ENCODE measurements at regions not wholly inside any gene's neighbourhood (a gene's known extent, or its start where the extent isn't known, plus 50 kb on each side); places are given as distances from the start of the nearest gene placed in this dataset.

DNA sequence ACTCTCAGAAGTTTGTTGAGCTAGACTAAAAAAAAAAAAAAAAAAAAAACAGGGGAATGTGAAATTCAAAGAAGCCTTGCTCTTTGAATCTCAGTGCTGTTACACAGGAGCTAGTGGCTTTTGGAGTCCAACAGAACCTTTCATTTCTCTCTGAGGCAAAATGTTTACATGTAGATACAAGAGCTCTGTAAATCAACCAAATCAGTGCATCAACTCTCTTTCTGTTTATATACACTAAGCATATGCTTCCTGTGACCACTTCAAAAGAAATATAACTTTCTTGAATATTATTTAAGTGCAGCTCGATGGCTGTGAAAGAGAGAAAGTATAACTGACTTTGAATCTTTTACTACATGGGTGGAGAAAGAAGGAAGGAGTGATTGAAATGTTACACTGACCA lies 115.3 kb upstream of the ITGA1 start:
- Histone ChIP-seq H3K4me3 (no peak overlapping the region), H3K27ac (no peak overlapping the region)
- no peak for TF ChIP-seq CTCF (IDR thresholded peaks at IDR 0.05)
- DNase-seq (ENCODE audit: low spot score): no peak

- Histone ChIP-seq H3K27ac (no peak overlapping the region), H3K4me3 (no peak overlapping the region)
- DNase-seq (ENCODE audit: low spot score): no peak
- TF ChIP-seq CTCF (IDR thresholded peaks at IDR 0.05): no peak
Measured at GRCh38 chr5:52673495-52673894, 114.2 kb upstream of the ITGA1 start.

DNA sequence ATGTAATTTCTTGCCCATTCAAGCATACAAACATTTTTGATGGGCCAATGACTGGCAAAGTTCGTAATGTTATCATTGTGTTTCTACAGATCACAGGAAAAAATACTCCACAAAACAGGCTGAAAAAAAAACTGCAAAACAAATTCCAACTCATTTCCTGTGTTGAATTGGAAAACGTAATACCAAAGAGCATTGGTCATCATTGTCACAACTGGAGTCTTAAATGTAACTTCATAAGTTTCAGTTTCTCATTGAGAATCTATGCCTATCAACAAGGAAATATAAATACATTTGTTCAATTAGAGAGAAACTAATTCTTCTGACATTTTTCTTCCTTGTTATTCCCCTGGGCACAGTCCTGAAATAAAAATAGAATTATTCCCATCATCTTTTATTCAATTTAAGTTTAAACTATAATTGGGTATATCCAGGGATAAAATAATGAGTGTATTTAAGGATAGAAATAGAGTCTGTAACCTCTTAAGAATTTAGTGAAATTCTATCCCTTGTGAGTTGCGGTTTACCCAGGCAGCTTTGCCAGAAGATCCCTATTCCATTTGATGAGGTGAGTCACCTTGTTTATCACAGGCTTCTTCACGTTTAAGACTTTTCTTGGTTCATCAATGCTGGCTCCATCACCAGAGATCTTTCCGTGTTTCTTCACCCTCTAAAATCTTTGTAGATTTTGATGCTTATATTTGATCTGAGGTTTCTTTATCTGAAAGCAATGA lies 112.7 kb upstream of the ITGA1 start:
- no peak overlapping the region for H3K27ac ChIP-seq
- DNase-seq (ENCODE audit: low spot score): no peak
- no peak overlapping the region for H3K4me3 ChIP-seq
- TF ChIP-seq CTCF (IDR thresholded peaks at IDR 0.05): no peak

- Histone ChIP-seq H3K4me3 (no peak overlapping the region), H3K27ac (no peak overlapping the region)
- no peak for TF ChIP-seq CTCF (IDR thresholded peaks at IDR 0.05)
- no peak for DNase-seq (ENCODE audit: low spot score)
Measured at GRCh38 chr5:52682492-52682891, 105.2 kb upstream of the ITGA1 start.

DNA sequence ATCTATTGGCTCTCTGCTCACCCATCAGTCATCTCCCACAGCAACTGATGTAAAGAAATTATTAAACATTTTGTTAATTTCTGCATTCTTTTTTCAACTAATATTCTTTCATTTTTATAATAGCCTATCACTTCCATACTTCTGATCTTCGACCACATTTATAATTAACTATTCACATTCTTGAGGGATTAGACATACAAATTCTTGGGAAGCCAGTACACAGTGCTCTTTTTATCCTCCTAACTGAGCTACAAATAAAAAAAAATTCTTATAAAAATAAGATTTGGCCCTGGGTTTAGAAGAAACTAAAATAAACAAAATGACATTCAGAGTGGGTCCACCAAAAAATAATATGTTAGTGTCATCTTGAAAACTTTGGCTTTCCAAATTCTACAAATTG lies 103.7 kb upstream of the ITGA1 start:
- no peak for TF ChIP-seq CTCF (IDR thresholded peaks at IDR 0.05)
- Histone ChIP-seq H3K4me3 (no peak overlapping the region), H3K27ac (no peak overlapping the region)
- no peak for DNase-seq (ENCODE audit: low spot score)

- Histone ChIP-seq H3K4me3 (no peak overlapping the region), H3K27ac (no peak overlapping the region)
- DNase-seq (ENCODE audit: low spot score): no peak
- no peak for TF ChIP-seq CTCF (IDR thresholded peaks at IDR 0.05)
Measured at GRCh38 chr5:52685566-52685965, 102.2 kb upstream of the ITGA1 start.

DNA sequence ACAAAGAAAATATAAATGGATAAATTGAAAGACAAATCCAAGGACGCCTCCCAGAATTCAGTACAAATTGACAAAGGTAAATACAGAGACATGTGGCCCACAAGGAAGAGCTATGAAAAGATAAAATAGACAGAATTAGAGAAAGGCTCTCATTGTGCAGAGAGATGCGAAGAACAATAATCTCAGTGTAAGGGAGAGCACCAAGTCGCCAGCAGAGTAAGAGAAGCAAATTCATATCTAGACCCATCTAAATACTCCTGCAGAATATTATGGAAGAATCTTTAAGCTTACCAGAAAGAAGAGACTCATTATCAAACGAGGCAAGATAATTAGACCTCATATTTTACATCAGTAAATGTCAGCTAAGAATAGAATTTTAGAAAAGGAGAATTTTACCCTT lies 101.7 kb upstream of the ITGA1 start:
- no peak overlapping the region for H3K4me3 ChIP-seq
- TF ChIP-seq CTCF (IDR thresholded peaks at IDR 0.05): no peak
- no peak overlapping the region for H3K27ac ChIP-seq
- no peak for DNase-seq (ENCODE audit: low spot score)

All from coronary artery (tissue), 2 donors.